ENCODE measurements at regions not wholly inside any gene's neighbourhood (a gene's known extent, or its start where the extent isn't known, plus 50 kb on each side); places are given as distances from the start of the nearest gene placed in this dataset.

- TF ChIP-seq CTCF (optimal IDR thresholded peaks at IDR 0.05 in 1 of 3, IDR thresholded peaks at IDR 0.05 in 1 of 3, conservative IDR thresholded peaks at IDR 0.05 in 1 of 3; ENCODE audit: extremely low read depth in 1 of 3, insufficient read depth in 2 of 3, low read length in 3 of 3) (no peak), EZH2 (IDR thresholded peaks at IDR 0.05; ENCODE audit: low read length) (no peak)
Measured at GRCh38 chr3:137134431-137134830, 176.6 kb downstream of the IL20RB start.
